ENCODE measurements at regions not wholly inside any gene's neighbourhood (a gene's known extent, or its start where the extent isn't known, plus 50 kb on each side); places are given as distances from the start of the nearest gene placed in this dataset.

DNA sequence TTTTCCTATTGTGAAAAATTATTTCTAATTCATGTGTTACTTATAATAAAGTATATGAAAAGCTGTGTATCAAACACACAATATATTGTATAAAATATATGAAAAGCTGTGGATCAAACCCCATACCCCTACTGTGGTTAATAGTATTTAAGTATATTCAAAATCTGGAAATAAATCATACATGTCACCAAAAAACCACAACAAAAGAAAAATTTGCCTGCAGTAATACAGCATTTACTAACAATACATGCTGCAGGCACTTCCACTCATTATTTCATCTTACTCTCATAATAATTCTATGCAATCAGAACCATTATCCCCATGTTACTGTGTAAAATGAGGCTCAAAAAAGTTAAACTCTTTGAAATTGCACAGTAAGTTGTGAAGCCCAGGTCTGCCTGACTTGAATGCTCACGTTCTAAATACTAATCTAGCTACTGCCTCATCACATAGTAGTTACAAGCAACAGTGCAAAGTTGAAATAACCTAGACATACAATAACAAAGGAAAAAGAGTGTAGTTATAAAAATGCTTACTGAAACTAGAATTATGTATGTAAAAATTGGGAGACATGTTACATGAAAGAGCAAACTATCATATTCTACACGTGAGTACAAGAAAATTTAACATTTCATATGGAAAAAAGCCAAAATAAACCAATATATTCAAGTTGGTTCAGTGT lies 61.7 kb downstream of the FAM217A start:
- TF ChIP-seq POLR2A (IDR thresholded peaks at IDR 0.05; ENCODE audit: low read length) (no peak), GATA1 (IDR thresholded peaks at IDR 0.05; ENCODE audit: low read depth, low read length) (no peak)
